HepG2 (cell line): ENCODE measurements at regions not wholly inside any gene's neighbourhood (a gene's known extent, or its start where the extent isn't known, plus 50 kb on each side); places are given as distances from the start of the nearest gene placed in this dataset.

Source experiments
- ATAC-seq: fragments of 200-7000 bp; cut with Tn5 transposase; 3 replicates; pipeline ENCODE4 v1.9.1; 2020; ENCODE audit warnings: mild to moderate bottlenecking, moderate library complexity
- BruUV-seq: library from RNA; stranded (reverse); fragments of 400-500 nt; replicated peaks from 2 replicates; lab custom pipeline; 2021; lab: Mats Ljungman, UMichigan
- CTCF ChIA-PET: fragments of 300-600 bp; formaldehyde crosslinking; extraction: SDS; loops from one replicate; lab custom pipeline; 2021; ENCODE audit warnings: low total read pairs, inconsistent platforms, low intra/inter-chr PET ratio; lab: Yijun Ruan, JAX
- POLR2A ChIA-PET: fragments of 350-600 bp; sonication (Branson Sonifier 250); formaldehyde crosslinking; loops from one replicate; lab custom pipeline; 2020; ENCODE audit warnings: antibody characterized with exemption, inconsistent platforms; lab: Yijun Ruan, JAX
- DNase-seq: peaks from one replicate; pipeline ENCODE4 v3.0.0-alpha.2; 2015; ENCODE audit warnings: low spot score
- FAIRE-seq: peaks from 3 replicates; lab custom pipeline; 2011; peaks lifted over from hg19 to GRCh38; lab: Jason Lieb, UNC
- H2AFZ ChIP-seq: one replicate; pipeline ENCODE4 v1.6.1; 2011; ENCODE audit warnings: low read length, inconsistent platforms
- H3K27ac ChIP-seq: fragments of 300-600 bp; 3 replicates; pipeline ENCODE4 v1.8.0; 2011; ENCODE audit warnings: mixed run types, mild to moderate bottlenecking, mixed read lengths, low read length, inconsistent platforms; ENCODE audit not compliant: insufficient read depth; ENCODE audit errors: extremely low read length
- H3K27me3 ChIP-seq, 2 experiments: fragments of 200-600 bp in 1 of 2; 2 replicates in 1 of 2; 3 replicates in 1 of 2; pipeline versions ENCODE4 v1.6.0 to v1.8.0; 2011; ENCODE audit warnings: low read length in 2 of 2, mild to moderate bottlenecking in 2 of 2, moderate library complexity in 2 of 2, inconsistent platforms in 1 of 2; ENCODE audit not compliant: insufficient read depth in 2 of 2, control insufficient read depth in 1 of 2
- H3K36me3 ChIP-seq, 2 experiments: fragments of 200-600 bp in 1 of 2; replicated peaks in 1 of 2; 2 replicates in 1 of 2; 3 replicates in 1 of 2; pipeline versions ENCODE4 v1.5.1 to v1.8.0; 2011; ENCODE audit warnings: low read length in 2 of 2, inconsistent platforms in 1 of 2; ENCODE audit not compliant: insufficient read depth in 2 of 2, control insufficient read depth in 1 of 2
- H3K4me1 ChIP-seq: 2 replicates; pipeline ENCODE4 v1.5.1; 2012; ENCODE audit warnings: low read length, inconsistent platforms; ENCODE audit not compliant: insufficient read depth
- H3K4me2 ChIP-seq: 2 replicates; pipeline ENCODE4 v1.6.0; 2011; ENCODE audit warnings: low read depth, low read length, inconsistent platforms
- H3K4me3 ChIP-seq, 3 experiments: fragments of 200-600 bp in 1 of 3; sonication (generic), shearing (Covaris generic) in 1 of 3; replicated peaks in 1 of 3; 2 replicates each; pipeline ENCODE4 v1.5.1; 2011 to 2016; ENCODE audit warnings: low read length in 3 of 3, inconsistent platforms in 2 of 3, low read depth in 2 of 3, mild to moderate bottlenecking in 2 of 3, control low read depth in 1 of 3, mixed read lengths in 1 of 3; ENCODE audit not compliant: insufficient read depth in 1 of 3
- H3K79me2 ChIP-seq: one replicate; pipeline ENCODE4 v1.6.1; 2011; ENCODE audit warnings: low read length, inconsistent platforms; ENCODE audit not compliant: insufficient read depth
- H3K9ac ChIP-seq: 2 replicates; pipeline ENCODE4 v1.6.0; 2011; ENCODE audit warnings: mild to moderate bottlenecking, low read depth, low read length, inconsistent platforms; ENCODE audit not compliant: insufficient read depth
- H3K9me3 ChIP-seq: 2 replicates; pipeline ENCODE4 v1.5.1; 2012; ENCODE audit warnings: mild to moderate bottlenecking, low read length
- H4K20me1 ChIP-seq: 2 replicates; pipeline ENCODE4 v1.6.0; 2011; ENCODE audit warnings: inconsistent platforms, mild to moderate bottlenecking, low read length, moderate library complexity; ENCODE audit not compliant: insufficient read depth
- GATA4 ChIP-seq: sonication (generic); IDR thresholded peaks from 2 replicates; pipeline ENCODE4 v1.6.1; 2016; ENCODE audit warnings: antibody characterized with exemption, low read depth, borderline replicate concordance
- HMG20B ChIP-seq: conservative IDR thresholded peaks from 2 replicates; pipeline ENCODE4 v1.6.1; 2016; ENCODE audit warnings: missing genetic modification reagents, missing compliant biosample characterization
- KAT2B ChIP-seq: fragments of 150-350 bp; IDR thresholded peaks from 2 replicates; pipeline ENCODE4 v1.6.1; 2014; ENCODE audit warnings: low read depth, low read length, borderline replicate concordance
- KIAA2018 ChIP-seq: sonication (generic); formaldehyde crosslinking; IDR thresholded peaks from 2 replicates; pipeline ENCODE4 v1.5.0; 2020; ENCODE audit warnings: mild to moderate bottlenecking, missing genetic modification reagents, borderline replicate concordance
- KLF16 ChIP-seq, 2 experiments: sonication (generic) in 1 of 2; formaldehyde crosslinking in 1 of 2; IDR thresholded peaks; 2 replicates each; pipeline versions ENCODE4 v1.6.1 to v1.8.0; 2016 to 2023; ENCODE audit warnings: missing genetic modification reagents in 2 of 2, missing compliant biosample characterization in 1 of 2
- KMT2A ChIP-seq: sonication (generic); formaldehyde crosslinking; IDR thresholded peaks from 2 replicates; pipeline ENCODE4 v1.4.0; 2020; ENCODE audit warnings: missing genetic modification reagents
- MYC ChIP-seq: sonication (generic); formaldehyde crosslinking; IDR thresholded peaks from 2 replicates; pipeline ENCODE4 v1.9.0; 2021; ENCODE audit warnings: missing genetic modification reagents, borderline replicate concordance
- PAX8 ChIP-seq: sonication (generic); formaldehyde crosslinking; IDR thresholded peaks from 2 replicates; pipeline ENCODE4 v1.8.0; 2022; ENCODE audit warnings: mild to moderate bottlenecking, missing genetic modification reagents, borderline replicate concordance
- ZBTB1 ChIP-seq: sonication (generic); formaldehyde crosslinking; IDR thresholded peaks from 2 replicates; pipeline ENCODE4 v1.4.0; 2020; ENCODE audit warnings: missing genetic modification reagents, borderline replicate concordance
- ZNF567 ChIP-seq: sonication (generic); formaldehyde crosslinking; IDR thresholded peaks from 2 replicates; pipeline ENCODE4 v1.8.1; 2023; ENCODE audit warnings: mild to moderate bottlenecking, missing genetic modification reagents, borderline replicate concordance
- WGBS: methylation state at CpG from one replicate; pipeline ENCODE4 v1.1.6; 2017; ENCODE audit warnings: low lambda C conversion rate; 5-methylcytosine and 5-hydroxymethylcytosine counted together
- in situ Hi-C: cut with HindIII; loops from 2 replicates; pipeline ENCODE4 v1.10.0; 2017; ENCODE audit warnings: low pct_unique_long_range_greater_than_20kb; ENCODE audit not compliant: extremely low pct_ligation_motif_present
- intact Hi-C: fragments of 100-400 bp; cut with micrococcal nuclease; formaldehyde crosslinking; loops from one replicate; pipeline ENCODE4 v1.10.0; 2022; ENCODE audit not compliant: unreplicated experiment
- TF ChIP-seq, protein P1 (sequence below): sonication (generic); formaldehyde crosslinking; IDR thresholded peaks from 2 replicates; pipeline ENCODE4 v1.5.0; 2020; ENCODE audit warnings: mild to moderate bottlenecking, missing genetic modification reagents, borderline replicate concordance
- TF ChIP-seq, protein P2 (sequence below): sonication (generic); formaldehyde crosslinking; IDR thresholded peaks from 2 replicates; pipeline ENCODE4 v1.4.0; 2020; ENCODE audit warnings: missing genetic modification reagents, mild to moderate bottlenecking, borderline replicate concordance

- POLR2A ChIA-PET: no interaction called here
- no peak overlapping the region for H3K4me3 ChIP-seq
- no peaks in the 10 kb centered on the region for H4K20me1 ChIP-seq
- intact Hi-C loops (no loop called here), in situ Hi-C loops (no loop called here)
- no peak overlapping the region for H3K9ac ChIP-seq
- WGBS: 58% methylated on average over 2 of the region's 8 CpGs
- H3K27ac ChIP-seq: no peak overlapping the region
- H2AFZ ChIP-seq: no peak overlapping the region
- H3K36me3 ChIP-seq: no peaks in the 10 kb centered on the region
- ATAC-seq (no peak), FAIRE-seq (no peak), DNase-seq (no peak)
- no peaks in the 10 kb centered on the region for H3K9me3 ChIP-seq
- no peaks in the 10 kb centered on the region; a peak in 1 of 5 replicates for H3K27me3 ChIP-seq
- H3K4me2 ChIP-seq: no peak overlapping the region
- BruUV-seq: no TSS peak
- H3K4me1 ChIP-seq: no peaks in the 10 kb centered on the region
- H3K79me2 ChIP-seq: no peaks in the 10 kb centered on the region
- CTCF ChIA-PET: no interaction called here
- TF ChIP-seq PAX8 (CRISPR knock-in tag) (no peak), KMT2A (CRISPR knock-in tag) (no peak), HMG20B (CRISPR knock-in tag) (no peak), MYC (no peak), GATA4 (no peak), KIAA2018 (CRISPR knock-in tag) (no peak), KAT2B (no peak), ZNF567 (CRISPR knock-in tag) (no peak), KLF16 (CRISPR knock-in tag; IDR thresholded peaks at IDR 0.05) (no peak), ZBTB1 (CRISPR knock-in tag) (no peak)
- TF ChIP-seq, protein P1, sequence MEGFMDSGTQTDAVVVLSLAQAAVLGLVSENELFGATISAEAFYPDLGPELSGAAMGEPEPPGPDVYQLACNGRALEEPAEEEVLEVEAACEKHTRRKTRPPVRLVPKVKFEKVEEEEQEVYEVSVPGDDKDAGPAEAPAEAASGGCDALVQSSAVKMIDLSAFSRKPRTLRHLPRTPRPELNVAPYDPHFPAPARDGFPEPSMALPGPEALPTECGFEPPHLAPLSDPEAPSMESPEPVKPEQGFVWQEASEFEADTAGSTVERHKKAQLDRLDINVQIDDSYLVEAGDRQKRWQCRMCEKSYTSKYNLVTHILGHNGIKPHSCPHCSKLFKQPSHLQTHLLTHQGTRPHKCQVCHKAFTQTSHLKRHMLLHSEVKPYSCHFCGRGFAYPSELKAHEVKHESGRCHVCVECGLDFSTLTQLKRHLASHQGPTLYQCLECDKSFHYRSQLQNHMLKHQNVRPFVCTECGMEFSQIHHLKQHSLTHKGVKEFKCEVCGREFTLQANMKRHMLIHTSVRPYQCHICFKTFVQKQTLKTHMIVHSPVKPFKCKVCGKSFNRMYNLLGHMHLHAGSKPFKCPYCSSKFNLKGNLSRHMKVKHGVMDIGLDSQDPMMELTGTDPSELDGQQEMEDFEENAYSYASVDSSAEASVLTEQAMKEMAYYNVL (CRISPR knock-in tag): no peak
- TF ChIP-seq, protein P2, sequence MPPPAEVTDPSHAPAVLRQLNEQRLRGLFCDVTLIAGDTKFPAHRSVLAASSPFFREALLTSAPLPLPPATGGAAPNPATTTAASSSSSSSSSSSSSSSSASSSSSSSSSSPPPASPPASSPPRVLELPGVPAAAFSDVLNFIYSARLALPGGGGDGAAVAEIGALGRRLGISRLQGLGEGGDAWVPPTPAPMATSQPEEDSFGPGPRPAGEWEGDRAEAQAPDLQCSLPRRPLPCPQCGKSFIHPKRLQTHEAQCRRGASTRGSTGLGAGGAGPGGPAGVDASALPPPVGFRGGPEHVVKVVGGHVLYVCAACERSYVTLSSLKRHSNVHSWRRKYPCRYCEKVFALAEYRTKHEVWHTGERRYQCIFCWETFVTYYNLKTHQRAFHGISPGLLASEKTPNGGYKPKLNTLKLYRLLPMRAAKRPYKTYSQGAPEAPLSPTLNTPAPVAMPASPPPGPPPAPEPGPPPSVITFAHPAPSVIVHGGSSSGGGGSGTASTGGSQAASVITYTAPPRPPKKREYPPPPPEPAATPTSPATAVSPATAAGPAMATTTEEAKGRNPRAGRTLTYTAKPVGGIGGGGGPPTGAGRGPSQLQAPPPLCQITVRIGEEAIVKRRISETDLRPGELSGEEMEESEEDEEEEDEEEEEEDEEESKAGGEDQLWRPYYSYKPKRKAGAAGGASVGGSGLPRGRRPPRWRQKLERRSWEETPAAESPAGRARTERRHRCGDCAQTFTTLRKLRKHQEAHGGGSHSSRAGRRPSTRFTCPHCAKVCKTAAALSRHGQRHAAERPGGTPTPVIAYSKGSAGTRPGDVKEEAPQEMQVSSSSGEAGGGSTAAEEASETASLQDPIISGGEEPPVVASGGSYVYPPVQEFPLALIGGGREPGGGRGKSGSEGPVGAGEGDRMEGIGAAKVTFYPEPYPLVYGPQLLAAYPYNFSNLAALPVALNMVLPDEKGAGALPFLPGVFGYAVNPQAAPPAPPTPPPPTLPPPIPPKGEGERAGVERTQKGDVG: no peak
Measured at GRCh38 chr10:43938810-43939209, 290.1 kb upstream of the ZNF32 start.
